ENCODE measurements at regions not wholly inside any gene's neighbourhood (a gene's known extent, or its start where the extent isn't known, plus 50 kb on each side); places are given as distances from the start of the nearest gene placed in this dataset.

- Histone ChIP-seq H3K27me3 (ENCODE audit: insufficient read depth, low read length, poor library complexity) (peaks cover 9% of the 10 kb centered on the region), H2AFZ (ENCODE audit: low read depth, low read length) (no peak overlapping the region), H4K20me1 (ENCODE audit: insufficient read depth, low read length) (no peaks in the 10 kb centered on the region), H3K4me2 (ENCODE audit: insufficient read depth, low read length) (no peak overlapping the region), H3K9me3 (ENCODE audit: insufficient read depth, low read length, severe bottlenecking) (no peaks in the 10 kb centered on the region), H3K36me3 (ENCODE audit: insufficient read depth, low read length) (no peaks in the 10 kb centered on the region), H3K9ac (ENCODE audit: low read depth, low read length) (no peak overlapping the region), H3K79me2 (ENCODE audit: insufficient read depth, low read length) (no peaks in the 10 kb centered on the region), H3K4me3 (ENCODE audit: low read depth in 1 of 2, low read length in 2 of 2) (no peak overlapping the region), H3K27ac (ENCODE audit: low read length) (no peak overlapping the region), H3K4me1 (ENCODE audit: insufficient read depth, low read length) (no peaks in the 10 kb centered on the region)
- ATAC-seq (ENCODE audit: insufficient read depth, low read depth) (no peak), DNase-seq (no peak)
- TF ChIP-seq CTCF (IDR thresholded peaks at IDR 0.05; ENCODE audit: borderline replicate concordance, extremely low read depth, low read length, poor library complexity, severe bottlenecking) (no peak), EZH2 (IDR thresholded peaks at IDR 0.05; ENCODE audit: borderline replicate concordance, low read depth, low read length, severe bottlenecking) (no peak)
Observed at GRCh38 chr10:123538401-123539320, 127.5 kb upstream of the GPR26 start.

GRCh38 chr10:123544986-123545385, 121.2 kb upstream of the GPR26 start:
- H3K4me1 ChIP-seq (ENCODE audit: insufficient read depth, low read length): no peaks in the 10 kb centered on the region
- H3K79me2 ChIP-seq (ENCODE audit: insufficient read depth, low read length): no peaks in the 10 kb centered on the region
- no peaks in the 10 kb centered on the region for H4K20me1 ChIP-seq (ENCODE audit: insufficient read depth, low read length)
- no peak overlapping the region for H3K27ac ChIP-seq (ENCODE audit: low read length)
- TF ChIP-seq CTCF (IDR thresholded peaks at IDR 0.05; ENCODE audit: borderline replicate concordance, extremely low read depth, low read length, poor library complexity, severe bottlenecking) (no peak), EZH2 (IDR thresholded peaks at IDR 0.05; ENCODE audit: borderline replicate concordance, low read depth, low read length, severe bottlenecking) (no peak)
- no peak overlapping the region for H3K9ac ChIP-seq (ENCODE audit: low read depth, low read length)
- no peaks in the 10 kb centered on the region for H3K9me3 ChIP-seq (ENCODE audit: insufficient read depth, low read length, severe bottlenecking)
- H3K4me3 ChIP-seq (ENCODE audit: low read depth in 1 of 2, low read length in 2 of 2): no peak overlapping the region
- no peak overlapping the region for H3K4me2 ChIP-seq (ENCODE audit: insufficient read depth, low read length)
- no peaks in the 10 kb centered on the region for H3K27me3 ChIP-seq (ENCODE audit: insufficient read depth, low read length, poor library complexity)
- DNase-seq (no peak), ATAC-seq (ENCODE audit: insufficient read depth, low read depth) (no peak)
- no peak overlapping the region for H2AFZ ChIP-seq (ENCODE audit: low read depth, low read length)
- no peaks in the 10 kb centered on the region for H3K36me3 ChIP-seq (ENCODE audit: insufficient read depth, low read length)

GRCh38 chr10:123548770-123549169, 117.4 kb upstream of the GPR26 start:
- no peak overlapping the region for H3K4me2 ChIP-seq (ENCODE audit: insufficient read depth, low read length)
- no peaks in the 10 kb centered on the region for H3K79me2 ChIP-seq (ENCODE audit: insufficient read depth, low read length)
- ATAC-seq (ENCODE audit: insufficient read depth, low read depth) (no peak), DNase-seq (no peak)
- H4K20me1 ChIP-seq (ENCODE audit: insufficient read depth, low read length): no peaks in the 10 kb centered on the region
- H3K9ac ChIP-seq (ENCODE audit: low read depth, low read length): no peak overlapping the region
- no peaks in the 10 kb centered on the region for H3K27me3 ChIP-seq (ENCODE audit: insufficient read depth, low read length, poor library complexity)
- no peaks in the 10 kb centered on the region for H3K9me3 ChIP-seq (ENCODE audit: insufficient read depth, low read length, severe bottlenecking)
- H2AFZ ChIP-seq (ENCODE audit: low read depth, low read length): no peak overlapping the region
- H3K36me3 ChIP-seq (ENCODE audit: insufficient read depth, low read length): no peaks in the 10 kb centered on the region
- H3K27ac ChIP-seq (ENCODE audit: low read length): no peak overlapping the region
- TF ChIP-seq EZH2 (IDR thresholded peaks at IDR 0.05; ENCODE audit: borderline replicate concordance, low read depth, low read length, severe bottlenecking) (no peak), CTCF (IDR thresholded peaks at IDR 0.05; ENCODE audit: borderline replicate concordance, extremely low read depth, low read length, poor library complexity, severe bottlenecking) (no peak)
- no peak overlapping the region for H3K4me3 ChIP-seq (ENCODE audit: low read depth in 1 of 2, low read length in 2 of 2)
- no peaks in the 10 kb centered on the region for H3K4me1 ChIP-seq (ENCODE audit: insufficient read depth, low read length)

Measured in DND-41 (cell line).